PC-9 (cell line): ENCODE measurements at regions not wholly inside any gene's neighbourhood (a gene's known extent, or its start where the extent isn't known, plus 50 kb on each side); places are given as distances from the start of the nearest gene placed in this dataset.

ENCODE experiments used
- BruUV-seq: library from RNA; stranded (reverse); fragments of 400-500 nt; replicated peaks from 2 replicates; lab custom pipeline; 2021; lab: Mats Ljungman, UMichigan
- CTCF ChIA-PET: fragments of 300-600 bp; sonication (Branson Sonifier 250); formaldehyde crosslinking; loops from one replicate; lab custom pipeline; 2022; ENCODE audit warnings: antibody characterized with exemption; lab: Charles Lee
- POLR2A ChIA-PET: fragments of 300-600 bp; sonication (Branson Sonifier 250); formaldehyde crosslinking; loops from one replicate; lab custom pipeline; 2022; ENCODE audit warnings: antibody characterized with exemption; ENCODE audit not compliant: unreplicated experiment; lab: Charles Lee
- DNase-seq, 2 experiments: peaks; one replicate each; pipeline versions ENCODE4 v3.0.0 to v3.0.0-alpha.2; 2015 to 2022; ENCODE audit warnings: mixed read lengths in 1 of 2
- H2AFZ ChIP-seq: fragments of 200-600 bp; sonication (generic); 2 replicates; pipeline ENCODE4 v1.8.1; 2017; ENCODE audit warnings: antibody characterized with exemption
- H3F3A ChIP-seq: fragments of 200-600 bp; sonication (generic); 2 replicates; pipeline ENCODE4 v1.8.1; 2017; ENCODE audit warnings: antibody characterized with exemption, mild to moderate bottlenecking, low read depth; ENCODE audit not compliant: insufficient read depth
- H3K27ac ChIP-seq: fragments of 200-600 bp; sonication (generic); 2 replicates; pipeline ENCODE4 v1.6.1; 2016; ENCODE audit warnings: mixed run types
- H3K27me3 ChIP-seq: fragments of 200-600 bp; sonication (generic); 2 replicates; pipeline ENCODE4 v1.6.1; 2016; ENCODE audit warnings: low read depth, mixed run types; ENCODE audit not compliant: insufficient read depth
- H3K36me3 ChIP-seq: fragments of 200-600 bp; sonication (generic); 2 replicates; pipeline ENCODE4 v1.6.1; 2016; ENCODE audit warnings: low read depth, mixed run types
- H3K4me1 ChIP-seq: fragments of 200-600 bp; sonication (generic); replicated peaks from 2 replicates; pipeline ENCODE4 v1.6.1; 2016; ENCODE audit warnings: mixed run types; ENCODE audit not compliant: insufficient read depth
- H3K4me2 ChIP-seq: fragments of 200-600 bp; sonication (generic); 2 replicates; pipeline ENCODE4 v1.6.1; 2017; ENCODE audit warnings: mixed run types
- H3K4me3 ChIP-seq: fragments of 200-600 bp; sonication (generic); 2 replicates; pipeline ENCODE4 v1.6.1; 2016; ENCODE audit warnings: mixed run types
- H3K79me2 ChIP-seq: fragments of 200-600 bp; sonication (generic); 2 replicates; pipeline ENCODE4 v1.6.1; 2017; ENCODE audit warnings: low read depth, mixed run types
- H3K9me2 ChIP-seq: fragments of 200-600 bp; sonication (generic); 2 replicates; pipeline ENCODE4 v1.8.1; 2017; ENCODE audit warnings: mild to moderate bottlenecking; ENCODE audit not compliant: insufficient read depth
- H3K9me3 ChIP-seq: fragments of 200-600 bp; sonication (generic); 2 replicates; pipeline ENCODE4 v1.8.1; 2016; ENCODE audit warnings: low read depth; ENCODE audit not compliant: insufficient read depth
- H4K20me1 ChIP-seq: fragments of 200-600 bp; sonication (generic); 2 replicates; pipeline ENCODE4 v1.8.1; 2017; ENCODE audit not compliant: insufficient read depth
- CTCF ChIP-seq: fragments of 200-600 bp; sonication (generic); conservative IDR thresholded peaks from 2 replicates; pipeline ENCODE4 v1.6.1; 2017; ENCODE audit warnings: mixed run types, antibody characterized with exemption, mild to moderate bottlenecking, moderate library complexity
- EZH2 ChIP-seq: fragments of 200-600 bp; sonication (generic); IDR thresholded peaks from 2 replicates; pipeline ENCODE4 v1.8.0; 2017; ENCODE audit warnings: antibody characterized with exemption, low read depth
- intact Hi-C: fragments of 100-400 bp; cut with micrococcal nuclease; formaldehyde crosslinking; loops from one replicate; pipeline ENCODE4 v1.10.0; 2022; ENCODE audit not compliant: unreplicated experiment

DNA sequence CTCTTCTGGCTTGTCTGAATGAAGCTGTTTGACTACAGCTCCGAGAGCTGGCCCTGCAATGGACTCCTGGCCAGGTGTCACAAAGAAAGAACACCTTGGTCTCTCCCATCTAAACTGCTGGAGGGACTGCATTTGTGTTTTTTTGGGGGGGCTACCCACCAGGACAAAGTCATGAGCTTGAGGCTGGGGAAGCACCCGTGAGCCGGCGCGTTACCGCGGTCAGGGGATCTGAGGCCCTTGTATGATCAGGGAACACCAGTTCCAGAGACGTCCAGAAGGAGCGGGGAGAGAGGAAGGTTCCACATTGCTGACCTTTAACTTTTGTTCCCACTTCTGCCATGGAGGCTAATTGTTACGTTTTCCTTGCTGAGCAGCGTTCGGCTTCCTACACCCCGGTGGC is 84.5 kb upstream of the C1orf174 start:
- Histone ChIP-seq H3K9me3 (no peaks in the 10 kb centered on the region), H3F3A (no peaks in the 10 kb centered on the region), H3K27ac (no peak overlapping the region), H3K27me3 (peaks cover 94% of the 10 kb centered on the region), H2AFZ (no peak overlapping the region), H3K4me3 (no peak overlapping the region), H4K20me1 (no peaks in the 10 kb centered on the region), H3K9me2 (no peaks in the 10 kb centered on the region), H3K79me2 (no peaks in the 10 kb centered on the region), H3K4me2 (no peak overlapping the region), H3K36me3 (no peaks in the 10 kb centered on the region), H3K4me1 (no peaks in the 10 kb centered on the region)
- no peak for DNase-seq
- intact Hi-C loops, result no loop called here
- no TSS peak for BruUV-seq
- no peak for TF ChIP-seq CTCF
- TF ChIP-seq EZH2, result no peak
- ChIA-PET POLR2A (no interaction called here), CTCF (no interaction called here)

DNA sequence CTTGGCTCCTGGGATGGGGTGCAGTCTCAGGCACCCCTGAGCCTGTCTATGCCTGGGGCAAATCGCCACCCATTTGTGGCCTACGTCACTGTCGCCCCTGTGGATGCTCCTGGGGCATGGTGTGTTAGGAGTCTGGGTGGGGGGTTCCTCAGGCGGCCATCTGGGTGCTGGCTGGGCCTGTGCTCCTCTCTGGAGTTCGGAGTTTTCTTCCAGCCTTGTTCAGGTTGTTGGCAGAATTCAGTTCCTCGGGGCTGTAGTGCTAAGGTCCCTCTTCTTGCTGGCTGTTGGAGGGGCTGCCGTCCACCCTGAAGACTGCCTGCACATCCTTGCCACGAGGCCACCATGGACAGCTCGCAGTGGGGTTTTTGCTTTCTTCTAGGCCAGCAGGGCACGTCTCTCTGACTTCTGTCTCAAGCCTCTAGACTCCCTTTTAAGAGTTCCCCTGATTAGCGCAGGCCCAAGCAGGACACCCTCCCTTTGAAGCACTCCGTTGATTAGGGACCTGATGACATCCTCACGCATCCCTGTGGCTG is 86.7 kb upstream of the C1orf174 start:
- CTCF ChIA-PET, result no interaction called here
- no TSS peak for BruUV-seq
- H3K27ac ChIP-seq, result no peak overlapping the region

DNA sequence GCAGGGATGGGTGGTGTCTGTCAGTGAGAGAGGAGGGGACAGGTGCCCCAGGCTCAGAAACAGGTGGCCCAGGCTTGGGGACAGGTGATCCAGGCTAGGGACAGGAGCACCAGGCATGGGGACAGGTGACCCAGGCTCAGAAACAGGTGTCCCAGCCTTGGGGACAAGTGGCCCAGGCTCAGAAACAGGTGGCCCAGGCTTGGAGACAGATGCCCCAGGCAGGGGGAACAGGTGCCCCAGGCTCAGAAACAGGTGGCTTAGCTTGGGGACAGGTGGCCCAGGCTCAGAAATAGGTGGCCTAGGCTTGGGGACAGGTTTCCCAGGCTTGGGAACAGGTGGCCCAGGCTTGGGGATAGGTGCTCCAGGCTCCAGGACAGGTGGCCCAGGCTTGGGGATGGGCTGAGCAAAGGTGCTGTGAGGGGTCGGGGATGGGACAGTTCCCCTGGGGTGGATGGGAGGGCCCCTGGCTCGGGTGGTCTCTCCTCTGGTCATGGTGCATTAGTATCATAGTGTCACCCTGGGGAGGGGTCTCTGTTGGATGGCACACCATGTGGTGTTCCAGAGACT is 87.7 kb upstream of the C1orf174 start:
- H3F3A ChIP-seq, result no peaks in the 10 kb centered on the region
- no peak for TF ChIP-seq EZH2
- no peak for TF ChIP-seq CTCF
- no peaks in the 10 kb centered on the region for H3K36me3 ChIP-seq
- no peak overlapping the region for H3K27ac ChIP-seq
- CTCF ChIA-PET, result no interaction called here
- POLR2A ChIA-PET, result no interaction called here
- no TSS peak for BruUV-seq
- no peak overlapping the region for H3K4me2 ChIP-seq
- peaks cover 77% of the 10 kb centered on the region for H3K27me3 ChIP-seq
- intact Hi-C loops, result no loop called here
- DNase-seq, result no peak
- H4K20me1 ChIP-seq, result no peaks in the 10 kb centered on the region
- no peaks in the 10 kb centered on the region for H3K4me1 ChIP-seq
- no peak overlapping the region for H3K4me3 ChIP-seq
- H3K79me2 ChIP-seq, result no peaks in the 10 kb centered on the region
- no peak overlapping the region for H2AFZ ChIP-seq
- H3K9me3 ChIP-seq, result no peaks in the 10 kb centered on the region
- H3K9me2 ChIP-seq, result no peaks in the 10 kb centered on the region

More for the DNA sequence above, 86.7 kb upstream of the C1orf174 start:
- intact Hi-C loops, result no loop called here
- no peak for DNase-seq
- H3K4me2 ChIP-seq, result no peak overlapping the region
- no peaks in the 10 kb centered on the region for H3K9me2 ChIP-seq
- H3F3A ChIP-seq, result no peaks in the 10 kb centered on the region
- peaks cover 83% of the 10 kb centered on the region for H3K27me3 ChIP-seq
- no peaks in the 10 kb centered on the region for H3K36me3 ChIP-seq
- H3K79me2 ChIP-seq, result no peaks in the 10 kb centered on the region
- no peaks in the 10 kb centered on the region for H4K20me1 ChIP-seq
- TF ChIP-seq CTCF, result no peak
- no peak for TF ChIP-seq EZH2
- POLR2A ChIA-PET, result no interaction called here
- no peaks in the 10 kb centered on the region for H3K4me1 ChIP-seq
- H3K4me3 ChIP-seq, result no peak overlapping the region
- H3K9me3 ChIP-seq, result no peaks in the 10 kb centered on the region
- no peak overlapping the region for H2AFZ ChIP-seq
